Psoas muscle (tissue), 7 donors: ENCODE measurements at regions not wholly inside any gene's neighbourhood (a gene's known extent, or its start where the extent isn't known, plus 50 kb on each side); places are given as distances from the start of the nearest gene placed in this dataset.

ENCODE experiments used
- ATAC-seq, 4 donors: fragments of 200-7000 bp; cut with Tn5 transposase; one replicate each; pipeline ENCODE4 v1.9.1; 2020; ENCODE audit warnings: moderate library complexity in 3 of 4, mild to moderate bottlenecking in 2 of 4
- DNase-seq, 2 donors: peaks; one replicate each; pipeline ENCODE4 v3.0.0-alpha.2; 2020
- H3K27ac ChIP-seq: fragments of 200-600 bp; one replicate; pipeline ENCODE4 v1.8.0; 2022
- H3K27me3 ChIP-seq, 3 donors: fragments of 200-600 bp in 1 of 3; one replicate each; pipeline versions ENCODE4 v1.6.1 to v1.8.0; 2013 to 2022; ENCODE audit warnings: low read length in 2 of 3, mild to moderate bottlenecking in 2 of 3, moderate library complexity in 1 of 3; ENCODE audit not compliant: insufficient read depth in 3 of 3
- H3K36me3 ChIP-seq, 2 donors: fragments of 200-600 bp in 1 of 2; one replicate each; pipeline versions ENCODE4 v1.6.1 to v1.8.0; 2013 to 2022; ENCODE audit warnings: low read depth in 1 of 2, mild to moderate bottlenecking in 1 of 2, moderate library complexity in 1 of 2; ENCODE audit not compliant: insufficient read depth in 1 of 2
- H3K4me1 ChIP-seq: fragments of 200-600 bp; one replicate; pipeline ENCODE4 v1.8.0; 2022
- H3K4me3 ChIP-seq: fragments of 200-600 bp; one replicate; pipeline ENCODE4 v1.8.0; 2022; ENCODE audit warnings: mild to moderate bottlenecking
- H3K9me3 ChIP-seq: fragments of 200-600 bp; one replicate; pipeline ENCODE4 v1.8.0; 2022
- WGBS, 3 donors: extraction: QIAGEN DNeasy Blood & Tissue Kit; methylation state at CpG; one replicate each; pipeline versions ENCODE4 v1.1.6 to v1.1.7; 2013; 5-methylcytosine and 5-hydroxymethylcytosine counted together
- intact Hi-C, 2 donors: fragments of 100-400 bp; cut with DNase I; formaldehyde crosslinking; loops; one replicate each; pipeline versions ENCODE4 v1.11.0 to v1.14.2; 2022
- TF ChIP-seq, protein P1 (sequence below): fragments of 200-600 bp; IDR thresholded peaks from one replicate; pipeline ENCODE4 v1.8.0; 2022; ENCODE audit warnings: antibody characterized with exemption
- donor health status: healthy with polysubstance abuse.
- donor health status: DM: no; HTN: no; CAD: no; lungs with moderate emphysema.
- donor health status: Bipolar disorder and iron deficiency.
- donor health status: healthy.
- donor health status: DM: yes; HTN: yes; CAD: no.
- donor health status: DM: no; HTN: no; CAD: no.
- donor health status: DM: yes; HTN: yes; CAD: no.

DNA sequence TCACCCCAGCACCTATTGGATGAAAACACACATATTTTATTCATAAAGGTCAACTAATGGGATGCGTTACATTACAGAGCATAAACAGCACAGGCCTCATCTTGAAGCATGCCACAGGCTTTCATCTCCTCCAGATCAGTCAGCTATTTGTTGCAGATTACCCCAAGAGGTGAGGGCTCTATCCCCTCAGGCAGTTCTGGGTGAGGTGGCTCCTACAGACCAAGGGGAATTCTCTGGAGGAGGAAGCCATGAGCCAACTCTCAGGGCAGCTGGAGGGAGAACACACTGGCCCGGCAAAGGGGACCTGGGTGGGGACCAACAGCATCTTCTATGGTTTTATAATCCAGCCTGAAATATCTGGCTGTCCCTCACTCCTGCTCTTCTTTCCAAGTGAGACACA, 126.4 kb upstream of the BTBD3 start:
- intact Hi-C loops = no loop called here
- Histone ChIP-seq H3K9me3 (no peaks in the 10 kb centered on the region), H3K4me1 (no peaks in the 10 kb centered on the region), H3K27me3 (peaks cover 0 to 2% (median 0%) of the 10 kb centered on the region in 3 donors), H3K27ac (no peak overlapping the region), H3K36me3 (no peaks in the 10 kb centered on the region), H3K4me3 (no peak overlapping the region)
- DNase-seq (no peak), ATAC-seq (no peak)
- 53 to 84% (median 71%) methylated on average over 2 of the region's 2 CpGs for WGBS, 3 donors
- TF ChIP-seq, protein P1, sequence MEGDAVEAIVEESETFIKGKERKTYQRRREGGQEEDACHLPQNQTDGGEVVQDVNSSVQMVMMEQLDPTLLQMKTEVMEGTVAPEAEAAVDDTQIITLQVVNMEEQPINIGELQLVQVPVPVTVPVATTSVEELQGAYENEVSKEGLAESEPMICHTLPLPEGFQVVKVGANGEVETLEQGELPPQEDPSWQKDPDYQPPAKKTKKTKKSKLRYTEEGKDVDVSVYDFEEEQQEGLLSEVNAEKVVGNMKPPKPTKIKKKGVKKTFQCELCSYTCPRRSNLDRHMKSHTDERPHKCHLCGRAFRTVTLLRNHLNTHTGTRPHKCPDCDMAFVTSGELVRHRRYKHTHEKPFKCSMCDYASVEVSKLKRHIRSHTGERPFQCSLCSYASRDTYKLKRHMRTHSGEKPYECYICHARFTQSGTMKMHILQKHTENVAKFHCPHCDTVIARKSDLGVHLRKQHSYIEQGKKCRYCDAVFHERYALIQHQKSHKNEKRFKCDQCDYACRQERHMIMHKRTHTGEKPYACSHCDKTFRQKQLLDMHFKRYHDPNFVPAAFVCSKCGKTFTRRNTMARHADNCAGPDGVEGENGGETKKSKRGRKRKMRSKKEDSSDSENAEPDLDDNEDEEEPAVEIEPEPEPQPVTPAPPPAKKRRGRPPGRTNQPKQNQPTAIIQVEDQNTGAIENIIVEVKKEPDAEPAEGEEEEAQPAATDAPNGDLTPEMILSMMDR = no peak

DNA sequence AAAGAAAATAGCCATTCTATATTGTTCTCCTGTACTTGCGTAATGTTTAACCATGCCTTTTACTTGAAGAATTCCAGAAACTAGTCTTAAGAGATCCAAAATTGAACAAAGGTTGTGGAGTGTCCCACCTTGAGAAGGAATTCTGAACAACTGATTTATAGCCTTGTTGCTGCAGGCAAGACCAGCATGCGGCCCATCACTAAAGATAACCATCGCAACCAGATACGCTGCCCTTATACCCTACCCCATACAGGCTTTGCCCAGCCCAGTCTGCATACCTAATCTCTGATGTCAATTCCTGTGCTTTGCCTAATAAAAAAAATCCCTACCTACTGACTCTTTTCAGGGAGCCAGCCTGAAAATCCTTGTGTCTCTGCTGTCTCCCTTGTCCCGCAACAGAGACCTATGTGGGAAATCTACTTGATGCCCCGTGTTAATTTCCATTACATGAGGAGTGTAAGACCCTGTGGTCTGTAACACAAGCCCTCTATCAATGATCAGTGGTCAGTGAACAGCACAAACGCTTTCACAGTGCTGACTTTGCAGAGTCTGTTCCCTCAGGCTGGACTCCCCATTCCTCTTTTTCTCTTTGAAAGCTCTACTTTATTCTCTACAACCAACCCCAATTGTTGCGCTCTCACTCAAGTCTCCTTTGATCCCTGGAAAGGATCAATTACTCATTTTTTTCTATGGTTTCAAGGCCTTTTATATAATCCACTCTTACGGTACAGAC, 125.7 kb upstream of the BTBD3 start:
- ATAC-seq (no peak), DNase-seq (no peak)
- 60 to 72% (median 63%) methylated on average over 9 of the region's 9 CpGs for WGBS, 3 donors
- Histone ChIP-seq H3K27ac (no peak overlapping the region), H3K27me3 (peaks cover 0 to 2% (median 0%) of the 10 kb centered on the region in 3 donors), H3K9me3 (no peaks in the 10 kb centered on the region), H3K36me3 (no peaks in the 10 kb centered on the region), H3K4me1 (no peaks in the 10 kb centered on the region), H3K4me3 (no peak overlapping the region)
- intact Hi-C loops = no loop called here
- TF ChIP-seq, protein P1 = no peak

DNA sequence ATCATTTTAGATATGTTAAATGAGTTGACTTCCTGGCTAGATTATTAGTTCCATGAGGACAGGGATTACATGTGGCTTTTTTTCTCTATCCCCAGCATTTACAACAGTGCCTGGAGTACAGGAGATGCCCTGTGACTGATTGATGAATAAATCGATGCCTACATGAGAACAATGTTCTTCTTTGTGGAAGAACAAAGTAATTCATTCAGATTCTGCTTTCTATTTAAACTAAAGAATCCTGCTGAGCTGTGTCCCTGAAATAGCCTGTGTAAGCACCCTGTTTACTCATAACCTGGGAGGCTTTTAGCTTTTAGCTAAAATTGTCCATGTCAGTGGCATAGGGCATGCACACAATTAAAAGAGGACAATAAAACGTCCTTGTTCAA, 125.1 kb upstream of the BTBD3 start:
- H3K9me3 ChIP-seq = no peaks in the 10 kb centered on the region
- TF ChIP-seq, protein P1 = no peak
- peaks cover 0 to 2% (median 0%) of the 10 kb centered on the region in 3 donors for H3K27me3 ChIP-seq
- 30 to 34% (median 34%) methylated on average over 2 of the region's 2 CpGs for WGBS, 3 donors
- no peak overlapping the region for H3K4me3 ChIP-seq
- H3K27ac ChIP-seq = no peak overlapping the region
- no peak for DNase-seq
- ATAC-seq = no peak
- no peaks in the 10 kb centered on the region for H3K36me3 ChIP-seq
- no peaks in the 10 kb centered on the region for H3K4me1 ChIP-seq
- intact Hi-C loops = no loop called here

DNA sequence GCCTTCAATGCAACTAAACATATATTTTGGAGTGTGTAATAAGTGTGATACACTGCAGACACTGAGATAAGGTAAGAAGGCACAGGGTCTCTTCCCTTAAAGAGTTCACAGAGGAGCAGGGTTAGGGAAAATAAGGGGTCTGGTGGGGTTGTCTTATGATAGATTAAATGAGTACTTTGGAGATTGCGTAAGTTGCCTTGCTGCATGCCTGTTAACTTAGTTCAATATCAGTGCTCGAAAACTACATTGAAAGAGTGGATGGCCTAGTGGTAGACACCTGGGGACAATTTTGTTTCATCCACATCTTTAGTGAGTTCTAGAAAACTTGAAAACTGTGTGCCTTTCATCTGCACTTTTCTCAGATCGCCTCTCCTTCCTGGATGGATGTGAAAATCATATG, 123.2 kb upstream of the BTBD3 start:
- TF ChIP-seq, protein P1 = no peak
- H3K4me3 ChIP-seq = no peak overlapping the region
- no peaks in the 10 kb centered on the region for H3K9me3 ChIP-seq
- no peak overlapping the region for H3K27ac ChIP-seq
- intact Hi-C loops = no loop called here
- peaks cover 0 to 2% (median 0%) of the 10 kb centered on the region in 3 donors for H3K27me3 ChIP-seq
- ATAC-seq = no peak
- no peaks in the 10 kb centered on the region for H3K4me1 ChIP-seq
- no peak for DNase-seq
- WGBS, 3 donors = 96 to 99% (median 97%) methylated on average over 3 of the region's 3 CpGs
- no peaks in the 10 kb centered on the region for H3K36me3 ChIP-seq
